HG03097 (cell line): ENCODE measurements at regions not wholly inside any gene's neighbourhood (a gene's known extent, or its start where the extent isn't known, plus 50 kb on each side); places are given as distances from the start of the nearest gene placed in this dataset.
"Not testable (repeated sequence)": the region's sequence is repeated elsewhere in the genome, so short reads cannot be mapped to it uniquely, and the experiment has no call there.

Source experiments
- ATAC-seq: cut with Tn5 transposase; IDR thresholded peaks from one replicate; pipeline ENCODE4 v1.9.1; 2021; ENCODE audit not compliant: unreplicated experiment, low FRiP score

GRCh38 chr4:117661091-117662072 lies 372.9 kb upstream of the NDST3 start:
- no peak for ATAC-seq

- ATAC-seq = no peak
Measured at GRCh38 chr4:117664706-117665444, 369.4 kb upstream of the NDST3 start.

GRCh38 chr4:117676153-117676552 lies 358.1 kb upstream of the NDST3 start:
- ATAC-seq = no peak

- no peak for ATAC-seq
Measured at GRCh38 chr4:117678861-117679260, 355.4 kb upstream of the NDST3 start.

- ATAC-seq = no peak
Measured at GRCh38 chr4:117691572-117692351, 342.5 kb upstream of the NDST3 start.

- ATAC-seq = no peak
Measured at GRCh38 chr4:117692538-117692937, 341.7 kb upstream of the NDST3 start.

- ATAC-seq = no peak
Measured at GRCh38 chr4:117699595-117699994, 334.7 kb upstream of the NDST3 start.

- no peak for ATAC-seq
Measured at GRCh38 chr4:117700111-117700892, 334.0 kb upstream of the NDST3 start.

GRCh38 chr4:117702353-117702752 lies 331.9 kb upstream of the NDST3 start:
- ATAC-seq = no peak

- no peak for ATAC-seq
Measured at GRCh38 chr4:117704721-117705120, 329.6 kb upstream of the NDST3 start.

GRCh38 chr4:117740736-117741135 lies 293.6 kb upstream of the NDST3 start:
- ATAC-seq = no peak

- ATAC-seq = not testable (repeated sequence)
Measured at GRCh38 chr4:117745379-117745778, 288.9 kb upstream of the NDST3 start.

GRCh38 chr4:117755438-117755837 lies 278.8 kb upstream of the NDST3 start:
- no peak for ATAC-seq

- no peak for ATAC-seq
Measured at GRCh38 chr4:117768610-117769009, 265.7 kb upstream of the NDST3 start.

GRCh38 chr4:117770269-117771102 lies 263.8 kb upstream of the NDST3 start:
- no peak for ATAC-seq

- no peak for ATAC-seq
Measured at GRCh38 chr4:117771647-117772337, 262.5 kb upstream of the NDST3 start.

- ATAC-seq = no peak
Measured at GRCh38 chr4:117773064-117773936, 261.0 kb upstream of the NDST3 start.

- no peak for ATAC-seq
Measured at GRCh38 chr4:117777721-117778120, 256.6 kb upstream of the NDST3 start.
